ENCODE measurements at regions not wholly inside any gene's neighbourhood (a gene's known extent, or its start where the extent isn't known, plus 50 kb on each side); places are given as distances from the start of the nearest gene placed in this dataset.
A peak's percentile ranks its signal among the peaks of the same experiment; 100 is the strongest.

DNA sequence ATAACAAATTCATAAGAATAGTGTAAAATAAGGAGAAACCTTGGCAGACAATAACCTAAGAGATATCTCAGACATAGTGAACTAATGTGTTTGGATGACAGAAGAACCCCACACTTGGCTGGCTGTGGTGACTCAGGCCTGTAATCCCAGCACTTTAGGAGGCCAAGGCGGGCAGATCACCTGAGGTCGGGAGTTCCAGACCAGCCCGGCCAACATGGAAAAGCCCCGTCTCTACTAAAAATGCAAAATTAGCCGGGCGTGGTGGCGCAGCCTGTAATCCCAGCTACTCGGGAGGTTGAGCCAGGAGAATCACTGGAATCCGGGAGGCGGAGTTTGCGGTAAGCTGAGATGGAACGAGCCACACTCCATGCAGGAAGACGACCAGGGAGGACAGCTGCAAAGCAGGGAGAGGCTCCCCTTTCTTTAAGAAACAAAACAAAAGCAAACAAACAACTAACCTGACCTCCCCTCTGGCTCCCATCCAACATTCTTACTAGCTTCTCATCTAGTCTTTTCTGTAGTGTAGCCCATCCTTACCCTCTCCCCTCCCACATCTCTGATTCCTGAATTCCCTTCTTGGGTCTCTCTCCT lies 84.2 kb downstream of the ZNF280B start:
- Mint-ChIP-seq H3K36me3 (no peaks in the 10 kb centered on the region), H3K27me3 (ENCODE audit: insufficient read depth, low read depth) (peaks cover 2% of the 10 kb centered on the region), H3K4me1 (peaks cover 6% of the 10 kb centered on the region), H3K9me3 (peaks cover 3% of the 10 kb centered on the region), H3K4me3 (no peak overlapping the region), H3K27ac (no peak overlapping the region)
- Histone ChIP-seq H3K9me3 (ENCODE audit: low read depth) (no peaks in the 10 kb centered on the region), H2AFZ (replicated peaks) (no peak overlapping the region), H3K27me3 (peaks cover 100% of the 10 kb centered on the region), H3K79me2 (ENCODE audit: low read depth) (no peaks in the 10 kb centered on the region), H3F3A (ENCODE audit: low read depth) (no peaks in the 10 kb centered on the region), H3K36me3 (no peaks in the 10 kb centered on the region), H3K9ac (no peak overlapping the region), H3K27ac (no peak overlapping the region), H3K4me2 (no peak overlapping the region), H3K4me1 (peaks cover 5% of the 10 kb centered on the region), H3K4me3 (no peak overlapping the region), H4K20me1 (ENCODE audit: low read depth) (no peaks in the 10 kb centered on the region)
- DNase-seq (ENCODE audit: low spot score) = peak; percentile 63
- TF ChIP-seq, protein P1, sequence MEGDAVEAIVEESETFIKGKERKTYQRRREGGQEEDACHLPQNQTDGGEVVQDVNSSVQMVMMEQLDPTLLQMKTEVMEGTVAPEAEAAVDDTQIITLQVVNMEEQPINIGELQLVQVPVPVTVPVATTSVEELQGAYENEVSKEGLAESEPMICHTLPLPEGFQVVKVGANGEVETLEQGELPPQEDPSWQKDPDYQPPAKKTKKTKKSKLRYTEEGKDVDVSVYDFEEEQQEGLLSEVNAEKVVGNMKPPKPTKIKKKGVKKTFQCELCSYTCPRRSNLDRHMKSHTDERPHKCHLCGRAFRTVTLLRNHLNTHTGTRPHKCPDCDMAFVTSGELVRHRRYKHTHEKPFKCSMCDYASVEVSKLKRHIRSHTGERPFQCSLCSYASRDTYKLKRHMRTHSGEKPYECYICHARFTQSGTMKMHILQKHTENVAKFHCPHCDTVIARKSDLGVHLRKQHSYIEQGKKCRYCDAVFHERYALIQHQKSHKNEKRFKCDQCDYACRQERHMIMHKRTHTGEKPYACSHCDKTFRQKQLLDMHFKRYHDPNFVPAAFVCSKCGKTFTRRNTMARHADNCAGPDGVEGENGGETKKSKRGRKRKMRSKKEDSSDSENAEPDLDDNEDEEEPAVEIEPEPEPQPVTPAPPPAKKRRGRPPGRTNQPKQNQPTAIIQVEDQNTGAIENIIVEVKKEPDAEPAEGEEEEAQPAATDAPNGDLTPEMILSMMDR (IDR thresholded peaks at IDR 0.05) = no peak
- TF ChIP-seq EZH2 (IDR thresholded peaks at IDR 0.05) = no peak
- TF ChIP-seq EZH2phosphoT487 (IDR thresholded peaks at IDR 0.05) = no peak

DNA sequence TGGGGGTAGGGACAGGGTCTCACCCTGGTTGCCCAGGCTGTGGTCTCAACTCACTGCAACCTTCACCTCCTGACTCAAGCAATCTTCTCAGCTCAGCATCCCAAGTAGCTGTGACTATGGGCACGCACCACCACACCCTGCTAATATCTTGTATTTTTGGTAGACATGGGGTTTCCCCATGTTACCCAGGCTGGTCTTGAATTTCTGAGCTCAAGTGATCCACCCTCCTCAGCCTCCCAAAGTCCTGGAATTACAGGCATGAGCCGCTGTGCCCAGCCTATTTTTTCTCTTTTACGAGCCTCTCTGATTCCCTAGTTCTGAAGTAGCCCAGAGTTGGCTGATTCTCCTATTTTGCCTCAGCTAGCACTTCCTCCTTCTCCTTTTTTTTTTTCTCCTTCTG lies 83.6 kb downstream of the ZNF280B start:
- Histone ChIP-seq H4K20me1 (ENCODE audit: low read depth) (no peaks in the 10 kb centered on the region), H3K9ac (no peak overlapping the region), H3K27me3 (peaks cover 100% of the 10 kb centered on the region), H3K36me3 (no peaks in the 10 kb centered on the region), H3K4me1 (peaks cover 5% of the 10 kb centered on the region), H2AFZ (replicated peaks) (no peak overlapping the region), H3K79me2 (ENCODE audit: low read depth) (no peaks in the 10 kb centered on the region), H3K9me3 (ENCODE audit: low read depth) (no peaks in the 10 kb centered on the region), H3K4me2 (no peak overlapping the region), H3K27ac (no peak overlapping the region), H3F3A (ENCODE audit: low read depth) (no peaks in the 10 kb centered on the region), H3K4me3 (no peak overlapping the region)
- TF ChIP-seq EZH2 (IDR thresholded peaks at IDR 0.05) (no peak), EZH2phosphoT487 (IDR thresholded peaks at IDR 0.05) (no peak)
- TF ChIP-seq, protein P1 (IDR thresholded peaks at IDR 0.05) = no peak
- Mint-ChIP-seq H3K27me3 (ENCODE audit: insufficient read depth, low read depth) (peaks cover 2% of the 10 kb centered on the region), H3K36me3 (no peaks in the 10 kb centered on the region), H3K27ac (no peak overlapping the region), H3K9me3 (peaks cover 3% of the 10 kb centered on the region), H3K4me3 (no peak overlapping the region), H3K4me1 (peaks cover 6% of the 10 kb centered on the region)
- no peak for DNase-seq (ENCODE audit: low spot score)

DNA sequence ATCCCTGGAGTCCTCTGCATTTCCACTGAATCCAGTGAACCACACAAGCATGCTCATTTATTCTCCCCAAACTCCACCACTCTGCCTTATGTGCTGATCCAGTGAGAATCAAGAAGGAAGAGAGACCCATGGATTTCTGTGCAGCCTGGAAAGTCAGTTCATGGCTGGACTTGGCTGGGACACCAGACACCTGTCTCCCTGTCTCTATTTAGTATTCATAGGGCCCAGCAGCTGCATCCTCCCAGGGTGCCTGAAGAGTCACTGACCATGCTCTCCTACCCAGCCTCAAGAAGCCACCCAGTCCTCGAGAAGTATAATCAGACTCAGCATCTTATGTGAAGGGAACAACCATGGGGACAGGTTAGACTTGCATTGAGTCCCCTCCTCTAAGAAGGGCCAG lies 83.2 kb downstream of the ZNF280B start:
- Histone ChIP-seq H3F3A (ENCODE audit: low read depth) (no peaks in the 10 kb centered on the region), H3K4me2 (no peak overlapping the region), H3K9ac (no peak overlapping the region), H3K27ac (no peak overlapping the region), H2AFZ (replicated peaks) (no peak overlapping the region), H3K9me3 (ENCODE audit: low read depth) (no peaks in the 10 kb centered on the region), H3K79me2 (ENCODE audit: low read depth) (no peaks in the 10 kb centered on the region), H3K36me3 (no peaks in the 10 kb centered on the region), H4K20me1 (ENCODE audit: low read depth) (no peaks in the 10 kb centered on the region), H3K27me3 (peaks cover 100% of the 10 kb centered on the region), H3K4me1 (peaks cover 5% of the 10 kb centered on the region), H3K4me3 (no peak overlapping the region)
- H3K36me3 Mint-ChIP-seq = no peaks in the 10 kb centered on the region
- peaks cover 6% of the 10 kb centered on the region for H3K4me1 Mint-ChIP-seq
- DNase-seq (ENCODE audit: low spot score) = no peak
- peaks cover 3% of the 10 kb centered on the region for H3K9me3 Mint-ChIP-seq
- H3K27ac Mint-ChIP-seq = no peak overlapping the region
- no peak for TF ChIP-seq EZH2phosphoT487 (IDR thresholded peaks at IDR 0.05)
- TF ChIP-seq, protein P1 (IDR thresholded peaks at IDR 0.05) = no peak
- TF ChIP-seq EZH2 (IDR thresholded peaks at IDR 0.05) = no peak
- H3K4me3 Mint-ChIP-seq = no peak overlapping the region
- H3K27me3 Mint-ChIP-seq (ENCODE audit: insufficient read depth, low read depth) = peaks cover 4% of the 10 kb centered on the region

Data from neural progenitor cell (in vitro differentiated cells).